ENCODE measurements at regions not wholly inside any gene's neighbourhood (a gene's known extent, or its start where the extent isn't known, plus 50 kb on each side); places are given as distances from the start of the nearest gene placed in this dataset.

- Histone ChIP-seq H3K4me1 (ENCODE audit: insufficient read depth) (no peaks in the 10 kb centered on the region), H3K79me2 (no peaks in the 10 kb centered on the region), H3K27ac (no peak overlapping the region), H3K36me3 (replicated peaks; ENCODE audit: insufficient read depth, low read depth) (no peaks in the 10 kb centered on the region), H2AFZ (no peak overlapping the region), H3K4me2 (no peak overlapping the region), H4K20me1 (ENCODE audit: insufficient read depth, poor library complexity, severe bottlenecking) (no peaks in the 10 kb centered on the region), H3K27me3 (no peaks in the 10 kb centered on the region), H3K9me2 (replicated peaks; ENCODE audit: insufficient read depth) (no peaks in the 10 kb centered on the region), H3K4me3 (no peak overlapping the region), H3K9me3 (ENCODE audit: low read depth) (no peaks in the 10 kb centered on the region)
- no peak for DNase-seq (ENCODE audit: low spot score)
- no peak for TF ChIP-seq EZH2 (IDR thresholded peaks at IDR 0.05; ENCODE audit: borderline replicate concordance)
Observed at GRCh38 chr3:98969295-98969694, 67.8 kb upstream of the DCBLD2 start.

- no peak for DNase-seq (ENCODE audit: low spot score)
- H3K4me1 ChIP-seq (ENCODE audit: insufficient read depth) = no peaks in the 10 kb centered on the region
- no peaks in the 10 kb centered on the region for H3K9me3 ChIP-seq (ENCODE audit: low read depth)
- no peak overlapping the region for H3K4me3 ChIP-seq
- no peaks in the 10 kb centered on the region for H3K9me2 ChIP-seq (replicated peaks; ENCODE audit: insufficient read depth)
- H3K27me3 ChIP-seq = no peaks in the 10 kb centered on the region
- no peak overlapping the region for H3K4me2 ChIP-seq
- no peak overlapping the region for H2AFZ ChIP-seq
- no peaks in the 10 kb centered on the region for H4K20me1 ChIP-seq (ENCODE audit: insufficient read depth, poor library complexity, severe bottlenecking)
- no peaks in the 10 kb centered on the region for H3K79me2 ChIP-seq
- H3K27ac ChIP-seq = no peak overlapping the region
- H3K36me3 ChIP-seq (replicated peaks; ENCODE audit: insufficient read depth, low read depth) = no peaks in the 10 kb centered on the region
- 76% methylated on average over 4 of the region's 4 CpGs for WGBS (ENCODE audit: low lambda C conversion rate, missing lambda C conversion rate)
- no peak for TF ChIP-seq CTCF (IDR thresholded peaks at IDR 0.05; ENCODE audit: poor library complexity)
- TF ChIP-seq EZH2phosphoT487 (IDR thresholded peaks at IDR 0.05; ENCODE audit: low read depth, severe bottlenecking, unreplicated experiment) = no peak
- TF ChIP-seq EZH2 (IDR thresholded peaks at IDR 0.05; ENCODE audit: borderline replicate concordance) = no peak
Observed at GRCh38 chr3:98968824-98969223, 67.3 kb upstream of the DCBLD2 start.

- H2AFZ ChIP-seq = no peak overlapping the region
Observed at GRCh38 chr3:98968347-98968746, 66.9 kb upstream of the DCBLD2 start.

GRCh38 chr3:98967758-98968157 is 66.3 kb upstream of the DCBLD2 start:
- no peak overlapping the region for H3K27ac ChIP-seq
- no peaks in the 10 kb centered on the region for H4K20me1 ChIP-seq (ENCODE audit: insufficient read depth, poor library complexity, severe bottlenecking)
- no peak overlapping the region for H2AFZ ChIP-seq
- DNase-seq (ENCODE audit: low spot score) = no peak
- no peaks in the 10 kb centered on the region for H3K36me3 ChIP-seq (replicated peaks; ENCODE audit: insufficient read depth, low read depth)
- no peak for TF ChIP-seq CTCF (IDR thresholded peaks at IDR 0.05; ENCODE audit: poor library complexity)
- no peak for TF ChIP-seq EZH2 (IDR thresholded peaks at IDR 0.05; ENCODE audit: borderline replicate concordance)
- no peak for TF ChIP-seq EZH2phosphoT487 (IDR thresholded peaks at IDR 0.05; ENCODE audit: low read depth, severe bottlenecking, unreplicated experiment)
- no peak overlapping the region for H3K4me2 ChIP-seq
- no peaks in the 10 kb centered on the region for H3K9me2 ChIP-seq (replicated peaks; ENCODE audit: insufficient read depth)
- no peaks in the 10 kb centered on the region for H3K4me1 ChIP-seq (ENCODE audit: insufficient read depth)
- no peaks in the 10 kb centered on the region for H3K27me3 ChIP-seq
- no peaks in the 10 kb centered on the region for H3K9me3 ChIP-seq (ENCODE audit: low read depth)
- H3K79me2 ChIP-seq = no peaks in the 10 kb centered on the region
- H3K4me3 ChIP-seq = no peak overlapping the region

More at GRCh38 chr3:98968347-98968746, 66.9 kb upstream of the DCBLD2 start:
- Histone ChIP-seq H3K79me2 (no peaks in the 10 kb centered on the region), H3K4me3 (no peak overlapping the region), H3K4me2 (no peak overlapping the region), H3K9me3 (ENCODE audit: low read depth) (no peaks in the 10 kb centered on the region), H3K9me2 (replicated peaks; ENCODE audit: insufficient read depth) (no peaks in the 10 kb centered on the region), H4K20me1 (ENCODE audit: insufficient read depth, poor library complexity, severe bottlenecking) (no peaks in the 10 kb centered on the region), H3K27me3 (no peaks in the 10 kb centered on the region), H3K36me3 (replicated peaks; ENCODE audit: insufficient read depth, low read depth) (no peaks in the 10 kb centered on the region), H3K27ac (no peak overlapping the region), H3K4me1 (ENCODE audit: insufficient read depth) (no peaks in the 10 kb centered on the region)
- DNase-seq (ENCODE audit: low spot score) = no peak
- TF ChIP-seq EZH2phosphoT487 (IDR thresholded peaks at IDR 0.05; ENCODE audit: low read depth, severe bottlenecking, unreplicated experiment) (no peak), CTCF (IDR thresholded peaks at IDR 0.05; ENCODE audit: poor library complexity) (no peak), EZH2 (IDR thresholded peaks at IDR 0.05; ENCODE audit: borderline replicate concordance) (no peak)
